NCI-H1105 (cell line): ENCODE measurements at regions not wholly inside any gene's neighbourhood (a gene's known extent, or its start where the extent isn't known, plus 50 kb on each side); places are given as distances from the start of the nearest gene placed in this dataset.

ENCODE experiments used
- DNase-seq: peaks from one replicate; lab custom pipeline; 2025; lab: John Stamatoyannopoulos, UW

- DNase-seq: no peak
Measured at GRCh38 chr7:155360495-155361345, 63.0 kb downstream of the INSIG1 start.

- no peak for DNase-seq
Measured at GRCh38 chr7:155361346-155361680, 63.6 kb downstream of the INSIG1 start.

- no peak for DNase-seq
Measured at GRCh38 chr7:155361947-155362346, 64.3 kb downstream of the INSIG1 start.

GRCh38 chr7:155362380-155363145, 64.9 kb downstream of the INSIG1 start:
- DNase-seq: no peak

GRCh38 chr7:155363146-155363539, 65.5 kb downstream of the INSIG1 start:
- no peak for DNase-seq

GRCh38 chr7:155363852-155364600, 66.3 kb downstream of the INSIG1 start:
- DNase-seq: no peak

GRCh38 chr7:155365146-155365874, 67.6 kb downstream of the INSIG1 start:
- no peak for DNase-seq

GRCh38 chr7:155368894-155369600, 71.4 kb downstream of the INSIG1 start:
- no peak for DNase-seq

- DNase-seq: no peak
Measured at GRCh38 chr7:155369766-155370165, 72.1 kb downstream of the INSIG1 start.

GRCh38 chr7:155371331-155371883, 73.7 kb downstream of the INSIG1 start:
- no peak for DNase-seq

GRCh38 chr7:155371884-155372781, 74.5 kb downstream of the INSIG1 start:
- no peak for DNase-seq

GRCh38 chr7:155372782-155373358, 75.2 kb downstream of the INSIG1 start:
- no peak for DNase-seq

GRCh38 chr7:155373359-155374273, 75.9 kb downstream of the INSIG1 start:
- no peak for DNase-seq

GRCh38 chr7:155374276-155375252, 76.9 kb downstream of the INSIG1 start:
- DNase-seq: no peak

- no peak for DNase-seq
Measured at GRCh38 chr7:155375337-155376277, 77.9 kb downstream of the INSIG1 start.
